ENCODE measurements at regions not wholly inside any gene's neighbourhood (a gene's known extent, or its start where the extent isn't known, plus 50 kb on each side); places are given as distances from the start of the nearest gene placed in this dataset.

DNA sequence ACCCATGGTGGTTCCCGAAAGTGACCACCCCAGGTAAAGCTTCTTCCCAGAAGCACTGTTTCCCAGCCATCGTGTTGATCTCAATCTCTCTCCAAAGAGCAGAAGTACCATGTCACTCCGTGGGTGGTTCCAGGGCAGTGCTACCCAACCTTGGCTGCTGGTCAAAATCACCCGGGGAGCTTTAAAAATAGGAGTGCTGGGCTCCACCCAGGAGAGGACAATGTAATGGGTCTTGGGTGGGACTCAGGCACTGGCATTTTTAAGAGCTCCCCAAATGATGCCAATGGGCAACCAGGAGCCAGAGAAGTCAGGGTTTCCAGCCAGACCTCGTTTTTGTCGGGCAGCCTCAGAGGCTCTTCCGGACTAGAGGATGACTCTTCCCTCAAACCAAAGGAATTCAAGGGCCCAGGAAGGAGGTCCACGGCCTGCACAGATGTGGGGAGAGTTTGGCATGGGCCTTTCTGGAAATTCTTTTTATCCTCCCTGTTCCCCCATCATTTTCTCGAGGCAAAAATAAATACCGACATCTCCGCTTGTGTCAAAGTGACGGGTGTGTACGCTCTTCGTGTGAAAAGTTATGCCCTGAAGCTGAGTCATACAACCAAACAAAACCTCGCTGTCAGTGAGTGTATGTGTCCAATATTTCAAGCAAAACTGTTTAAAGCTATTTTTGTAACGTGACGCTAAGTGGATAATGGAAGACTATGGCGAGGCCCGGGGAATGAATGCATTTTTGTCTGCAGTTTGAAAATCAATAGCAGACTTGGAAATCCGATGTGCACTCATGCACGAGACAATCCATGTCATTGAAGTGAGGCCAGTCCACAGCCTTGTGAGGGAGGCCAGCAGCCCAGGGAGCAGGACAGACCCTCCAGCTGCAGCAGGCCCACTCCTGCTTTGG is 364.1 kb downstream of the FOXL1 start:
- H3K4me1 ChIP-seq (ENCODE audit: control insufficient read depth, insufficient read depth, low read length), result peaks cover 6% of the 10 kb centered on the region
- 72% methylated on average over 19 of the region's 21 CpGs for WGBS (ENCODE audit: insufficient coverage)
- peak in 1 of 6 donors; percentile 45 for DNase-seq (ENCODE audit: low read depth in 4 of 6, low spot score in 6 of 6)
- no peaks in the 10 kb centered on the region for H3K27me3 ChIP-seq (ENCODE audit: control insufficient read depth, insufficient read depth, low read length)
- no peak overlapping the region for H3K4me3 ChIP-seq (ENCODE audit: low read depth, low read length)
- no peaks in the 10 kb centered on the region for H3K36me3 ChIP-seq (ENCODE audit: control insufficient read depth, insufficient read depth, low read length)
- H3K9me3 ChIP-seq (ENCODE audit: control insufficient read depth, insufficient read depth, low read length), result no peaks in the 10 kb centered on the region
- H3K27ac ChIP-seq (ENCODE audit: low read depth, low read length), result no peak overlapping the region

DNA sequence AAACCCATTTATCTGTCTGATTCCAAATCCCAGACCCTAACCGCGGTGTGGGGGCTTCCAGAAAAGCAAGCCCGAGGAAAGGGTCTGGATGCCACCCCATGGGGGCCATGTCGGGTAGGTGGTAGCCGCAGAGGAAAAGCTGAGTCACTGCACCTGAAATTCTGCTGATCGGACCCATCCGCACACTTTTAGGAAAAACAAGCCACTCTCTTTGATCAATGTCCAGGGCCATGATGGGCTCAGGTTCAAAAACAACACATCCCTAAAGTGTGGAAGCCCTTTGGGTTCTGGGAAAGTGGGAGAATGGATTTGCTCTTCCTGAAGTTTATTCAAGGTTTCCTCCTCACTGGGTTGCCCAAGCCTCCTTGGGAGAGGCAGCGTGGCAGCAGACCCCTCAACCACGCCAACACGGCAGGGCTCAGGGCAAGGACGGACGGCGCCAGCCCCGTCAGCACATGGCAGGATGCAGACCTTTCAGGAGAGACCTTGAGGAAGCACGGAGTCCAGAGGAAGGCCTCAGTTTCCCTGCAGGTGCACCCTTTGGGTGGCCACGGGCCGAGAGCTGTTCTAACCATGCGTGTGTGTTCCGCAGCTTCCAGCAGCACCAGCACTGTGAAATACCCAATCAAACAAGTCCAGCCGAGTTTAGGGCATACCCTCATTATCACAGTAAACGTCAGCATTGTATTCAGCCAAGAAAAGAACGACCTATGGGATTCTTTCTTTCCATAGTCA is 367.0 kb downstream of the FOXL1 start:
- 86% methylated on average over 21 of the region's 22 CpGs for WGBS (ENCODE audit: insufficient coverage)
- H3K36me3 ChIP-seq (ENCODE audit: control insufficient read depth, insufficient read depth, low read length), result no peaks in the 10 kb centered on the region
- peaks cover 6% of the 10 kb centered on the region for H3K4me1 ChIP-seq (ENCODE audit: control insufficient read depth, insufficient read depth, low read length)
- H3K27me3 ChIP-seq (ENCODE audit: control insufficient read depth, insufficient read depth, low read length), result no peaks in the 10 kb centered on the region
- no peaks in the 10 kb centered on the region for H3K9me3 ChIP-seq (ENCODE audit: control insufficient read depth, insufficient read depth, low read length)
- no peak for DNase-seq (ENCODE audit: low read depth in 4 of 6, low spot score in 6 of 6)
- no peak overlapping the region for H3K27ac ChIP-seq (ENCODE audit: low read depth, low read length)
- H3K4me3 ChIP-seq (ENCODE audit: low read depth, low read length), result no peak overlapping the region

- Histone ChIP-seq H3K4me1 (ENCODE audit: control insufficient read depth, insufficient read depth, low read length) (peaks cover 6% of the 10 kb centered on the region), H3K27me3 (ENCODE audit: control insufficient read depth, insufficient read depth, low read length) (no peaks in the 10 kb centered on the region), H3K9me3 (ENCODE audit: control insufficient read depth, insufficient read depth, low read length) (no peaks in the 10 kb centered on the region), H3K36me3 (ENCODE audit: control insufficient read depth, insufficient read depth, low read length) (no peaks in the 10 kb centered on the region), H3K27ac (ENCODE audit: low read depth, low read length) (no peak overlapping the region), H3K4me3 (ENCODE audit: low read depth, low read length) (no peak overlapping the region)
- no peak for DNase-seq (ENCODE audit: low read depth in 4 of 6, low spot score in 6 of 6)
- 65% methylated on average over 3 of the region's 7 CpGs for WGBS (ENCODE audit: insufficient coverage)
Observed at GRCh38 chr16:86946396-86946795, 368.0 kb downstream of the FOXL1 start.

- Histone ChIP-seq H3K9me3 (ENCODE audit: control insufficient read depth, insufficient read depth, low read length) (no peaks in the 10 kb centered on the region), H3K4me3 (ENCODE audit: low read depth, low read length) (no peak overlapping the region), H3K36me3 (ENCODE audit: control insufficient read depth, insufficient read depth, low read length) (no peaks in the 10 kb centered on the region), H3K27ac (ENCODE audit: low read depth, low read length) (no peak overlapping the region), H3K4me1 (ENCODE audit: control insufficient read depth, insufficient read depth, low read length) (peaks cover 6% of the 10 kb centered on the region), H3K27me3 (ENCODE audit: control insufficient read depth, insufficient read depth, low read length) (no peaks in the 10 kb centered on the region)
- WGBS (ENCODE audit: insufficient coverage), result 93% methylated on average over 8 of the region's 10 CpGs
- DNase-seq (ENCODE audit: low read depth in 4 of 6, low spot score in 6 of 6), result no peak
Observed at GRCh38 chr16:86946981-86947380, 368.6 kb downstream of the FOXL1 start.

- WGBS (ENCODE audit: insufficient coverage), result 81% methylated on average over 6 of the region's 12 CpGs
- H3K27ac ChIP-seq (ENCODE audit: low read depth, low read length), result no peak overlapping the region
- no peak for DNase-seq (ENCODE audit: low read depth in 4 of 6, low spot score in 6 of 6)
- H3K4me3 ChIP-seq (ENCODE audit: low read depth, low read length), result no peak overlapping the region
- no peaks in the 10 kb centered on the region for H3K36me3 ChIP-seq (ENCODE audit: control insufficient read depth, insufficient read depth, low read length)
- H3K27me3 ChIP-seq (ENCODE audit: control insufficient read depth, insufficient read depth, low read length), result no peaks in the 10 kb centered on the region
- H3K9me3 ChIP-seq (ENCODE audit: control insufficient read depth, insufficient read depth, low read length), result no peaks in the 10 kb centered on the region
- H3K4me1 ChIP-seq (ENCODE audit: control insufficient read depth, insufficient read depth, low read length), result peaks cover 3% of the 10 kb centered on the region
Observed at GRCh38 chr16:86948046-86948445, 369.1 kb downstream of the C16orf95 start.

DNA sequence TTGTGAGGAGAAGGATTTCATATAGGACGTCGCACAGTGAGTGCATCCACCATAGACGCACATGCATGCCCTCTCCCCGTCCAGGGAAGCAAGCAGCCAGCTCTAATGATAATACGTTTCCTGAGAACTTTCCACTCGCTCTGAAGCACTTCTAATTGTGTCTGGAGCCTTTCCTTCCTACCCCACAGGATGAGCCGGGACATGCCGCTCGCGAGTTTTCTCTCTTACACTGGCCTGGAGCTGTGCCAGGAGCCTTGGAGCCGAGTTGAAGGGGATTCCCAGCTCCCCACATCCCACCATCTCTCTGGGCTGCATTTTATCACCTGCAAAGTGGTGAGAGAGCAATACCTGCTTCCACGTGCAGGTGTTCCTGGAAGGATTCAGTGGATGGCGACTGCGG is 368.1 kb downstream of the C16orf95 start:
- no peak overlapping the region for H3K4me3 ChIP-seq (ENCODE audit: low read depth, low read length)
- no peaks in the 10 kb centered on the region for H3K36me3 ChIP-seq (ENCODE audit: control insufficient read depth, insufficient read depth, low read length)
- H3K27me3 ChIP-seq (ENCODE audit: control insufficient read depth, insufficient read depth, low read length), result no peaks in the 10 kb centered on the region
- WGBS (ENCODE audit: insufficient coverage), result 48% methylated on average over 11 of the region's 14 CpGs
- H3K4me1 ChIP-seq (ENCODE audit: control insufficient read depth, insufficient read depth, low read length), result peaks cover 11% of the 10 kb centered on the region
- DNase-seq (ENCODE audit: low read depth in 4 of 6, low spot score in 6 of 6), result no peak
- no peaks in the 10 kb centered on the region for H3K9me3 ChIP-seq (ENCODE audit: control insufficient read depth, insufficient read depth, low read length)
- no peak overlapping the region for H3K27ac ChIP-seq (ENCODE audit: low read depth, low read length)

- WGBS (ENCODE audit: insufficient coverage), result 79% methylated on average over 2 of the region's 3 CpGs
Observed at GRCh38 chr16:86949630-86950029, 367.6 kb downstream of the C16orf95 start.

DNA sequence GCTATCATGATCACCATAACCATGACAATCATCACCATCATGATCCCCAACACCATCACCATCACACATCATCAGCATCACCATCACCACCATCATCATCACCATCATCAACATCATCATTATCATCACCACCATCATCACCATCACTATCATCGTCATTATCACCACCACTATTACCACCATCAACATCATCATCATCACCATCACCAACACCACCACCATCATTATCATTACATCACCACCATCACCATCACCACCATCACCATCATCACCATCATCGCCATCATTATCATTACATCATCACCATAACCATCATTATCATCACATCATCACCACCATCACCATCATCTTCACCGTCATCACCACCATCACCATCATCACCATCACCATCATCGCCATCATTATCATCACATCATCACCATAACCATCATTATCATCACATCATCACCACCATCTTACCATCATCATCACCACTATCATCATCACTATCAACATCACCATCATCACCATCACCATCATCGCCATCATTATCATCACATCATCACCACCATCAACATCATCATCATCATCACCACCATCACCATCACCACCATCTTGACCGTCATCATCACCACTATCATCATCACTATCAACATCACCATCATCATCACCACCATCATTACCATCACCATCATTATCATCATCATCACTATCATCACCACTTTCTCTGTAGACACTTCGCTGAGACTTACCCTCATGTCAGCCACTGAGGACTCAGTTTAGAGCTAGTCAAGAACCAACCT is 366.0 kb downstream of the C16orf95 start:
- Histone ChIP-seq H3K27me3 (ENCODE audit: control insufficient read depth, insufficient read depth, low read length) (no peaks in the 10 kb centered on the region), H3K27ac (ENCODE audit: low read depth, low read length) (no peak overlapping the region), H3K4me3 (ENCODE audit: low read depth, low read length) (no peak overlapping the region), H3K4me1 (ENCODE audit: control insufficient read depth, insufficient read depth, low read length) (peaks cover 20% of the 10 kb centered on the region), H3K36me3 (ENCODE audit: control insufficient read depth, insufficient read depth, low read length) (no peaks in the 10 kb centered on the region), H3K9me3 (ENCODE audit: control insufficient read depth, insufficient read depth, low read length) (no peaks in the 10 kb centered on the region)
- 98% methylated on average over 7 of the region's 7 CpGs for WGBS (ENCODE audit: insufficient coverage)
- DNase-seq (ENCODE audit: low read depth in 4 of 6, low spot score in 6 of 6), result no peak

More at GRCh38 chr16:86949630-86950029, 367.6 kb downstream of the C16orf95 start:
- no peaks in the 10 kb centered on the region for H3K27me3 ChIP-seq (ENCODE audit: control insufficient read depth, insufficient read depth, low read length)
- peaks cover 15% of the 10 kb centered on the region for H3K4me1 ChIP-seq (ENCODE audit: control insufficient read depth, insufficient read depth, low read length)
- H3K27ac ChIP-seq (ENCODE audit: low read depth, low read length), result no peak overlapping the region
- no peak overlapping the region for H3K4me3 ChIP-seq (ENCODE audit: low read depth, low read length)
- no peaks in the 10 kb centered on the region for H3K36me3 ChIP-seq (ENCODE audit: control insufficient read depth, insufficient read depth, low read length)
- no peaks in the 10 kb centered on the region for H3K9me3 ChIP-seq (ENCODE audit: control insufficient read depth, insufficient read depth, low read length)
- DNase-seq (ENCODE audit: low read depth in 4 of 6, low spot score in 6 of 6), result no peak

DNA sequence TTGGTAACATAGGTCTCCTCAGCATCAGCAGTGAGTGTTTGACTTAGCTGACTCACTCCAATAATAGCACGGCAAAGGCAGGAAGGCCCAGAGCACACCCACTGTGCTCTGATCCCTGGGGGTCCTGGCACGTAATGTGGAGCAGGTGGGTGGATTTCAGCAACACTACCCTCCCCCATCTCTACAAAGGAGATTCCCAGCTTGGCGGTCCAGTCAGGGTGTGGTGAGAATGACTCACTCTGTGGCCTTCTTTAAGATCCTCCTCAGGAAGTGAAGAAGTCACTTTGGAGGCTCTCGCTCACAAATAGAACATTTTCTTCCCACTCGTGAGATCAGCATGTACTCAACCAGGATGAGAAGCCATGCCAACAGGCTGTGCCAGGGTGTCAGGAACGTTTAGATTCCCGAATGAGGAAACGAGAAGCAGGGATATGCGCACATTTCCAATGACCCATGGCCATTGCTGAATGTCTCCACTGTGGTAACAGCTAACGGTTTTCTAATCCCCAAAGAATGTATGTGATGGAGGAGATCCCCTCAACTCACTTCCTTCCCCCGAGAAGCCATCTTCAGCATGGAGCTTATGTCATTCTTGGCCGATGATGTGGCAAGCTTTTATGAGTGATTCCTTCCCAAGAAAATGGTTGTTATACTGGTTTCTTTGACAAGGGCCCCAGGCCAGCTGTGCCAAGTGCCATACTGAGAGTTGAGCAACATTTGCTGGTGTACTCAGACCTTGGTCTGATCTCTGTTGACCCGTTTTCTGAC is 365.2 kb downstream of the C16orf95 start:
- 76% methylated on average over 8 of the region's 13 CpGs for WGBS (ENCODE audit: insufficient coverage)
- DNase-seq (ENCODE audit: low read depth in 4 of 6, low spot score in 6 of 6), result no peak
- Histone ChIP-seq H3K36me3 (ENCODE audit: control insufficient read depth, insufficient read depth, low read length) (no peaks in the 10 kb centered on the region), H3K9me3 (ENCODE audit: control insufficient read depth, insufficient read depth, low read length) (no peaks in the 10 kb centered on the region), H3K4me1 (ENCODE audit: control insufficient read depth, insufficient read depth, low read length) (peaks cover 17% of the 10 kb centered on the region), H3K4me3 (ENCODE audit: low read depth, low read length) (no peak overlapping the region), H3K27ac (ENCODE audit: low read depth, low read length) (no peak overlapping the region), H3K27me3 (ENCODE audit: control insufficient read depth, insufficient read depth, low read length) (no peaks in the 10 kb centered on the region)
